GM23338 (cell line): ENCODE measurements at regions not wholly inside any gene's neighbourhood (a gene's known extent, or its start where the extent isn't known, plus 50 kb on each side); places are given as distances from the start of the nearest gene placed in this dataset.

Experiments
- ATAC-seq: fragments of 200-7000 bp; cut with Tn5 transposase; 3 replicates; pipeline ENCODE4 v1.9.1; 2020
- DNase-seq: peaks from one replicate; pipeline ENCODE4 v3.0.0-alpha.2; 2015; ENCODE audit warnings: low spot score
- H2AFZ ChIP-seq: fragments of 200-600 bp; sonication (generic); 2 replicates; pipeline ENCODE4 v1.8.0; 2016; ENCODE audit warnings: antibody characterized with exemption, mild to moderate bottlenecking, moderate library complexity
- H3F3A ChIP-seq: fragments of 200-600 bp; sonication (generic); replicated peaks from 2 replicates; pipeline ENCODE4 v1.8.0; 2017; ENCODE audit warnings: antibody characterized with exemption, mixed run types, low read depth
- H3K27ac ChIP-seq: fragments of 200-600 bp; sonication (generic); 2 replicates; pipeline ENCODE4 v1.6.1; 2016; ENCODE audit warnings: low read depth
- H3K27me3 ChIP-seq: fragments of 200-600 bp; sonication (generic); 2 replicates; pipeline ENCODE4 v1.8.0; 2016; ENCODE audit warnings: mild to moderate bottlenecking, mixed run types, moderate library complexity; ENCODE audit not compliant: insufficient read depth
- H3K36me3 ChIP-seq: fragments of 200-600 bp; sonication (generic); 2 replicates; pipeline ENCODE4 v1.8.0; 2016; ENCODE audit warnings: mild to moderate bottlenecking; ENCODE audit not compliant: insufficient read depth
- H3K4me1 ChIP-seq: fragments of 200-600 bp; sonication (generic); 2 replicates; pipeline ENCODE4 v1.8.0; 2016; ENCODE audit warnings: mild to moderate bottlenecking, moderate library complexity; ENCODE audit not compliant: insufficient read depth
- H3K4me2 ChIP-seq: fragments of 200-600 bp; sonication (generic); 2 replicates; pipeline ENCODE4 v1.7.1; 2017; ENCODE audit warnings: mixed run types
- H3K4me3 ChIP-seq: fragments of 200-600 bp; sonication (generic); 2 replicates; pipeline ENCODE4 v1.6.1; 2016; ENCODE audit warnings: mixed run types
- H3K79me2 ChIP-seq: fragments of 200-600 bp; sonication (generic); replicated peaks from 2 replicates; pipeline ENCODE4 v1.8.0; 2017; ENCODE audit warnings: mild to moderate bottlenecking; ENCODE audit not compliant: insufficient read depth
- H3K9me2 ChIP-seq: fragments of 200-600 bp; sonication (generic); 2 replicates; pipeline ENCODE4 v1.8.0; 2017; ENCODE audit not compliant: insufficient read depth
- H4K20me1 ChIP-seq: fragments of 200-600 bp; sonication (generic); replicated peaks from 2 replicates; pipeline ENCODE4 v1.8.0; 2017; ENCODE audit warnings: mild to moderate bottlenecking; ENCODE audit not compliant: insufficient read depth
- H3K27ac Mint-ChIP-seq: 2 replicates; pipeline ENCODE4 v1.8.0; 2020; ENCODE audit warnings: inconsistent platforms, mild to moderate bottlenecking, moderate library complexity, mixed read lengths
- H3K27me3 Mint-ChIP-seq: 3 replicates; pipeline ENCODE4 v1.8.0; 2022; ENCODE audit warnings: low read depth, mild to moderate bottlenecking, moderate library complexity, mixed read lengths, inconsistent platforms; ENCODE audit not compliant: insufficient read depth, poor library complexity
- H3K36me3 Mint-ChIP-seq: 3 replicates; pipeline ENCODE4 v1.8.0; 2021; ENCODE audit warnings: low read depth, mild to moderate bottlenecking, inconsistent platforms, moderate library complexity, mixed read lengths
- H3K4me1 Mint-ChIP-seq: 3 replicates; pipeline ENCODE4 v1.8.0; 2020; ENCODE audit warnings: mild to moderate bottlenecking, inconsistent platforms, mixed read lengths
- H3K4me3 Mint-ChIP-seq: 3 replicates; pipeline ENCODE4 v1.8.0; 2021; ENCODE audit warnings: moderate library complexity, mild to moderate bottlenecking, inconsistent platforms, mixed read lengths
- H3K9me3 Mint-ChIP-seq: 3 replicates; pipeline ENCODE4 v1.8.0; 2020; ENCODE audit warnings: moderate library complexity, mild to moderate bottlenecking, inconsistent platforms, mixed read lengths
- CREB1 ChIP-seq: fragments of 250-450 bp; sonication (Bioruptor Pico); IDR thresholded peaks from 2 replicates; pipeline ENCODE4 v1.5.0; 2020; ENCODE audit warnings: low read depth, mild to moderate bottlenecking, moderate library complexity
- CTCF ChIP-seq, 2 experiments: fragments of 200-600 bp in 1 of 2; sonication (generic) in 1 of 2; conservative IDR thresholded peaks; 2 replicates each; pipeline versions ENCODE4 v1.5.1 to v1.6.1; 2016 to 2017; ENCODE audit warnings: antibody characterized with exemption in 2 of 2, low read depth in 2 of 2, mild to moderate bottlenecking in 2 of 2, moderate library complexity in 1 of 2
- ETS1 ChIP-seq: IDR thresholded peaks from 2 replicates; pipeline ENCODE4 v1.6.1; 2016; ENCODE audit warnings: antibody characterized with exemption
- EZH2 ChIP-seq: fragments of 200-600 bp; sonication (generic); IDR thresholded peaks from one replicate; pipeline ENCODE4 v1.8.0; 2017; ENCODE audit warnings: antibody characterized with exemption, mild to moderate bottlenecking, low read depth; ENCODE audit not compliant: unreplicated experiment
- EZH2phosphoT487 ChIP-seq: fragments of 200-600 bp; sonication (generic); IDR thresholded peaks from one replicate; pipeline ENCODE4 v1.8.1; 2018; ENCODE audit warnings: antibody characterized with exemption; ENCODE audit not compliant: unreplicated experiment
- JUNB ChIP-seq: IDR thresholded peaks from one replicate; pipeline ENCODE4 v1.6.1; 2016; ENCODE audit warnings: antibody characterized with exemption; ENCODE audit not compliant: unreplicated experiment
- POLR2AphosphoS5 ChIP-seq: IDR thresholded peaks from 2 replicates; pipeline ENCODE4 v1.6.1; 2016; ENCODE audit warnings: antibody characterized with exemption, low read depth
- REST ChIP-seq: IDR thresholded peaks from one replicate; pipeline ENCODE4 v1.6.1; 2018; ENCODE audit warnings: antibody characterized with exemption; ENCODE audit not compliant: unreplicated experiment
- ZNF331 ChIP-seq: fragments of 250-450 bp; sonication (Bioruptor Pico); IDR thresholded peaks from 2 replicates; pipeline ENCODE4 v1.5.0; 2020; ENCODE audit warnings: low read depth, mild to moderate bottlenecking, moderate library complexity
- ZNF462 ChIP-seq: fragments of 250-450 bp; sonication (Bioruptor Pico); IDR thresholded peaks from 2 replicates; pipeline ENCODE4 v1.5.0; 2020; ENCODE audit warnings: mild to moderate bottlenecking, moderate library complexity

GRCh38 chr15:69838994-69839393 lies 258.7 kb downstream of the TLE3 start:
- Histone ChIP-seq H3K4me1 (no peaks in the 10 kb centered on the region), H3K4me3 (no peak overlapping the region), H3K9me2 (no peaks in the 10 kb centered on the region), H3K79me2 (no peaks in the 10 kb centered on the region), H3K4me2 (no peak overlapping the region), H2AFZ (no peak overlapping the region), H3K27me3 (no peaks in the 10 kb centered on the region), H3K36me3 (no peaks in the 10 kb centered on the region), H3F3A (no peaks in the 10 kb centered on the region), H4K20me1 (no peaks in the 10 kb centered on the region), H3K27ac (no peak overlapping the region)
- TF ChIP-seq JUNB (no peak), ETS1 (no peak), CREB1 (CRISPR knock-in tag) (no peak), EZH2 (no peak), REST (no peak), ZNF331 (CRISPR knock-in tag) (no peak), EZH2phosphoT487 (no peak), ZNF462 (CRISPR knock-in tag) (no peak), POLR2AphosphoS5 (no peak), CTCF (conservative IDR thresholded peaks at IDR 0.05; ENCODE audit: low read depth in 2 of 2) (no peak)
- DNase-seq (no peak), ATAC-seq (no peak)
- H3K27ac Mint-ChIP-seq = 0 out of 2 replicates have a peak overlapping the region, but pooled peaks have one; percentile 56
- H3K9me3 Mint-ChIP-seq = no peaks in the 10 kb centered on the region
- H3K4me3 Mint-ChIP-seq = no peak overlapping the region
- no peaks in the 10 kb centered on the region for H3K36me3 Mint-ChIP-seq
- H3K4me1 Mint-ChIP-seq = peaks cover 8% of the 10 kb centered on the region; the same call in 2 of the 3 replicates
- peaks cover 10% of the 10 kb centered on the region for H3K27me3 Mint-ChIP-seq
